ENCODE measurements at regions not wholly inside any gene's neighbourhood (a gene's known extent, or its start where the extent isn't known, plus 50 kb on each side); places are given as distances from the start of the nearest gene placed in this dataset.
"Not testable (repeated sequence)": the region's sequence is repeated elsewhere in the genome, so short reads cannot be mapped to it uniquely, and the experiment has no call there.

GRCh38 chr3:125918024-125918423, 51.0 kb upstream of the ROPN1B start:
- DNase-seq: not testable (repeated sequence)

GRCh38 chr3:125918451-125918850, 50.5 kb upstream of the ROPN1B start:
- DNase-seq: not testable (repeated sequence)

- not testable (repeated sequence) for DNase-seq
Observed at GRCh38 chr3:125918866-125919265, 50.1 kb upstream of the ROPN1B start.

Measured in islet precursor cell (in vitro differentiated cells).